Gastrocnemius medialis (tissue), 4 donors: ENCODE measurements at regions not wholly inside any gene's neighbourhood (a gene's known extent, or its start where the extent isn't known, plus 50 kb on each side); places are given as distances from the start of the nearest gene placed in this dataset.

Experiments
- POLR2A ChIP-seq, 2 donors: fragments of 450-650 bp; IDR thresholded peaks; one replicate each; pipeline ENCODE4 v1.6.1; 2017; ENCODE audit warnings: antibody characterized with exemption in 2 of 2, mild to moderate bottlenecking in 2 of 2, moderate library complexity in 2 of 2
- TF ChIP-seq, protein P1 (sequence below), 5 experiments: fragments of 450-650 bp in 3 of 5; fragments of 200-600 bp in 2 of 5; sonication (generic) in 2 of 5; IDR thresholded peaks in 4 of 5; conservative IDR thresholded peaks in 1 of 5; 1 replicate in 4 of 5; 2 replicates in 1 of 5; pipeline ENCODE4 v1.5.1; 2016 to 2019; ENCODE audit warnings: antibody characterized with exemption in 5 of 5, mild to moderate bottlenecking in 3 of 5, moderate library complexity in 3 of 5

GRCh38 chr7:41573443-41573842, 129.4 kb downstream of the INHBA start:
- TF ChIP-seq, protein P1, sequence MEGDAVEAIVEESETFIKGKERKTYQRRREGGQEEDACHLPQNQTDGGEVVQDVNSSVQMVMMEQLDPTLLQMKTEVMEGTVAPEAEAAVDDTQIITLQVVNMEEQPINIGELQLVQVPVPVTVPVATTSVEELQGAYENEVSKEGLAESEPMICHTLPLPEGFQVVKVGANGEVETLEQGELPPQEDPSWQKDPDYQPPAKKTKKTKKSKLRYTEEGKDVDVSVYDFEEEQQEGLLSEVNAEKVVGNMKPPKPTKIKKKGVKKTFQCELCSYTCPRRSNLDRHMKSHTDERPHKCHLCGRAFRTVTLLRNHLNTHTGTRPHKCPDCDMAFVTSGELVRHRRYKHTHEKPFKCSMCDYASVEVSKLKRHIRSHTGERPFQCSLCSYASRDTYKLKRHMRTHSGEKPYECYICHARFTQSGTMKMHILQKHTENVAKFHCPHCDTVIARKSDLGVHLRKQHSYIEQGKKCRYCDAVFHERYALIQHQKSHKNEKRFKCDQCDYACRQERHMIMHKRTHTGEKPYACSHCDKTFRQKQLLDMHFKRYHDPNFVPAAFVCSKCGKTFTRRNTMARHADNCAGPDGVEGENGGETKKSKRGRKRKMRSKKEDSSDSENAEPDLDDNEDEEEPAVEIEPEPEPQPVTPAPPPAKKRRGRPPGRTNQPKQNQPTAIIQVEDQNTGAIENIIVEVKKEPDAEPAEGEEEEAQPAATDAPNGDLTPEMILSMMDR (IDR thresholded peaks at IDR 0.05 in 4 of 5, conservative IDR thresholded peaks at IDR 0.05 in 1 of 5): no peak
- no peak for TF ChIP-seq POLR2A (IDR thresholded peaks at IDR 0.05)
